Prostate gland (tissue), 2 donors: ENCODE measurements at regions not wholly inside any gene's neighbourhood (a gene's known extent, or its start where the extent isn't known, plus 50 kb on each side); places are given as distances from the start of the nearest gene placed in this dataset.

ENCODE experiments used
- POLR2A ChIP-seq: fragments of 450-650 bp; IDR thresholded peaks from one replicate; pipeline ENCODE4 v1.6.1; 2016; ENCODE audit warnings: antibody characterized with exemption, mild to moderate bottlenecking
- TF ChIP-seq, protein P1 (sequence below), 4 experiments: fragments of 200-600 bp in 2 of 4; fragments of 450-650 bp in 2 of 4; sonication (generic) in 2 of 4; IDR thresholded peaks; 1 replicate in 3 of 4; 2 replicates in 1 of 4; pipeline ENCODE4 v1.5.1; 2016 to 2019; ENCODE audit warnings: antibody characterized with exemption in 4 of 4, mild to moderate bottlenecking in 2 of 4, moderate library complexity in 2 of 4

DNA sequence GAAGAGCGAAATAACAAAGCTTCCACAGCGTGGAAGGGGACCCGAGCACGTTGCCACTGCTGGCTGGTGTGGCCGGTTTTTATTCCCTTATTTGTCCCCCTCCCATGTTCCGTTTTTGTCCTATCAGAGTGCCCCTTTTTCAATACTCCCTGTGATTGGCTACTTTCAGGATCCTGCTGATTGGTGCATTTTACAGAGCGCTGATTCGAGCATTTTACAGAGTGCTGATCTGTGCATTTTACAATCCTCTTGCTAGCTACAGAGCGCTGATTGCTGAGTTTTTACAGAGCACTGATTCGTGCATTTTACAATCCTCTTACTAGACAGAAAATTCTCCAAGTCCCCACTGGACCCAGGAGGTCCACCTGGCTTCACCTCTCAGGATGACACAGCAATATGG, 250.9 kb upstream of the EPHA5 start:
- TF ChIP-seq, protein P1, sequence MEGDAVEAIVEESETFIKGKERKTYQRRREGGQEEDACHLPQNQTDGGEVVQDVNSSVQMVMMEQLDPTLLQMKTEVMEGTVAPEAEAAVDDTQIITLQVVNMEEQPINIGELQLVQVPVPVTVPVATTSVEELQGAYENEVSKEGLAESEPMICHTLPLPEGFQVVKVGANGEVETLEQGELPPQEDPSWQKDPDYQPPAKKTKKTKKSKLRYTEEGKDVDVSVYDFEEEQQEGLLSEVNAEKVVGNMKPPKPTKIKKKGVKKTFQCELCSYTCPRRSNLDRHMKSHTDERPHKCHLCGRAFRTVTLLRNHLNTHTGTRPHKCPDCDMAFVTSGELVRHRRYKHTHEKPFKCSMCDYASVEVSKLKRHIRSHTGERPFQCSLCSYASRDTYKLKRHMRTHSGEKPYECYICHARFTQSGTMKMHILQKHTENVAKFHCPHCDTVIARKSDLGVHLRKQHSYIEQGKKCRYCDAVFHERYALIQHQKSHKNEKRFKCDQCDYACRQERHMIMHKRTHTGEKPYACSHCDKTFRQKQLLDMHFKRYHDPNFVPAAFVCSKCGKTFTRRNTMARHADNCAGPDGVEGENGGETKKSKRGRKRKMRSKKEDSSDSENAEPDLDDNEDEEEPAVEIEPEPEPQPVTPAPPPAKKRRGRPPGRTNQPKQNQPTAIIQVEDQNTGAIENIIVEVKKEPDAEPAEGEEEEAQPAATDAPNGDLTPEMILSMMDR (IDR thresholded peaks at IDR 0.05): no peak
- TF ChIP-seq POLR2A: no peak
